GM12864 (cell line): ENCODE measurements at regions not wholly inside any gene's neighbourhood (a gene's known extent, or its start where the extent isn't known, plus 50 kb on each side); places are given as distances from the start of the nearest gene placed in this dataset.

ENCODE experiments used
- DNase-seq: peaks from one replicate; pipeline ENCODE4 v3.0.0-alpha.2; 2011; ENCODE audit warnings: low read depth
- H3K4me3 ChIP-seq: 2 replicates; pipeline ENCODE4 v1.5.1; 2011; ENCODE audit warnings: mild to moderate bottlenecking, low read depth, low read length, control low read depth
- TF ChIP-seq, protein P1 (sequence below): IDR thresholded peaks from 2 replicates; pipeline ENCODE4 v1.5.1; 2011; ENCODE audit warnings: low read depth, mild to moderate bottlenecking, moderate library complexity, low read length, control low read depth, inconsistent platforms; ENCODE audit errors: missing control alignments

DNA sequence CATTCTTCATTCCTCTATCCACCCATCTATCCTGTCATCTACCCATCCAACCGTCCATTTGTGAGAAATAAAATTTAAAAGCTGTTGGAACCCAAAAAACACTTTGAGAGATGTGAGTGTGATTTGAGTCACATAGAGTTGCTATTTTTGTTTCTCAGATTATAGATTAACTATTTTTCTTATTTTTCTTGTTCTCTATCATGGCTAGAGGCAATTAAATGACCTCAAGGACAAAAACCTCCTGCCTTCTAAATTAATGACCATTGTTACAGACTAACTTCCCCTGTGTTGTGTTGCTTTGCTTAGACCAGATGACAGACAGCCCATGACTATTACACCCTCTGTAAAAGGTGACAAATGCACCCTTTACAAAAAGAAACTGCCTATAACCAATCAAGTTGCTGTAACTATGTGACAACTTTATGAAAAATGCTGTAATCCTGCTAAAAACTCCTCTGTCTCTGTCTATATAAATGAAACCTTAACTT lies 207.9 kb upstream of the CXCR4 start:
- no peak overlapping the region for H3K4me3 ChIP-seq
- DNase-seq = no peak
- TF ChIP-seq, protein P1, sequence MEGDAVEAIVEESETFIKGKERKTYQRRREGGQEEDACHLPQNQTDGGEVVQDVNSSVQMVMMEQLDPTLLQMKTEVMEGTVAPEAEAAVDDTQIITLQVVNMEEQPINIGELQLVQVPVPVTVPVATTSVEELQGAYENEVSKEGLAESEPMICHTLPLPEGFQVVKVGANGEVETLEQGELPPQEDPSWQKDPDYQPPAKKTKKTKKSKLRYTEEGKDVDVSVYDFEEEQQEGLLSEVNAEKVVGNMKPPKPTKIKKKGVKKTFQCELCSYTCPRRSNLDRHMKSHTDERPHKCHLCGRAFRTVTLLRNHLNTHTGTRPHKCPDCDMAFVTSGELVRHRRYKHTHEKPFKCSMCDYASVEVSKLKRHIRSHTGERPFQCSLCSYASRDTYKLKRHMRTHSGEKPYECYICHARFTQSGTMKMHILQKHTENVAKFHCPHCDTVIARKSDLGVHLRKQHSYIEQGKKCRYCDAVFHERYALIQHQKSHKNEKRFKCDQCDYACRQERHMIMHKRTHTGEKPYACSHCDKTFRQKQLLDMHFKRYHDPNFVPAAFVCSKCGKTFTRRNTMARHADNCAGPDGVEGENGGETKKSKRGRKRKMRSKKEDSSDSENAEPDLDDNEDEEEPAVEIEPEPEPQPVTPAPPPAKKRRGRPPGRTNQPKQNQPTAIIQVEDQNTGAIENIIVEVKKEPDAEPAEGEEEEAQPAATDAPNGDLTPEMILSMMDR = no peak

DNA sequence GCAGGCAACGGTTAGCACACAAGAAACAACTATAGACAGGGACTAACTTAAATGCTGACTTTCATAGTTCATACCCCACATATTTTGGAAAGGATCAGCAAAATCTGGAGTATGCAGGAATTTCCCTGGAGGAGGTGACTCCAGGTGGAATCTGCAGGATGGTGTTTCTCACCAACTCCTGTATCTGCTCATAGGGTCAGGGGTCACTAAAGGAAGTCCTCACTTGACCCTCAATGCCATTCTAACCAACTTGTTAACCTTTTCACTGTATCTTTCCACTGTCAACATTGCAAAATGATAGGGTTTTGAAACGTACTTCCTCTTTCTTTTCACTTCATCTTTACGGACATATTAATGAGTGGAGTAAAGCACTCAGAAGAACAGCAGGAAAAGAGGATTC lies 207.0 kb upstream of the CXCR4 start:
- DNase-seq = no peak
- TF ChIP-seq, protein P1 = no peak
- no peak overlapping the region for H3K4me3 ChIP-seq

DNA sequence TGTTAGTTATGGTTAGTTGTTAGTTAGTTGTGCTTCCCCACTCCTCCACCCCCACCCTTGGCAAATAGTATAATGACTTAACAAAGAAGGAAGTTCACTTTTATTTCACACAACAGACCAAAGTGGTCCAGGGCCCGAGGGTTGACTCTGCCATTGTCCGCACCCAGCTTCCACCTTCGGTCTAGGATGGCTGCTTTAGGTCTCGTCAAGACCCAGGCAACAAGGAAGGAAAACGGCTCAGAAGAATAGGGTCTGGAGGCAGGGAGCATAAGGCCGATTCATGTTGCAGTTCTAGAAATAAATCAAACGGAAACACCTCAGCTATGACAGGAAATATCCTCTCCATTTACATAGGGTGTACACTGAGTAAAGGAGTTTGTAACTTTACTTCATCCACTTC lies 206.0 kb upstream of the CXCR4 start:
- no peak for DNase-seq
- H3K4me3 ChIP-seq = no peak overlapping the region
- TF ChIP-seq, protein P1 = no peak

DNA sequence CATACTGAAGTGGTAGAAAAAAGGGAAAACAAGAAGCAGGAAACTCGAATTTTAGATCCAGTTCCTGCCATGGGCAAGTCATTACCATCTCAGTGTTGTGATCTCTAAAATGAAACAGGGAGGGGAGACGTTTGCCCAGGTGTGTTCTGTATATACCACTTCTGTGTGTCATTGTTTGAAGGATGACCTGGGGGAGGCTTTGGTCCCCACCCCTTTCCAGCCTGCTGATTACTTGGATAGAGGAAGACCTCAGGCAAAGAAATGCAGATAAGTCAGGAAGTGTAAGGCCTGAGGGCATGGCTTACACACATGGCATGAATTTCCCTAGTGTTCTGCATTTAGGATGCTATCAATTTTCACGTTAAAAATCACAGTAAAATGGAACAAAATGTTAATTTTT lies 205.2 kb upstream of the CXCR4 start:
- TF ChIP-seq, protein P1 = no peak

DNA sequence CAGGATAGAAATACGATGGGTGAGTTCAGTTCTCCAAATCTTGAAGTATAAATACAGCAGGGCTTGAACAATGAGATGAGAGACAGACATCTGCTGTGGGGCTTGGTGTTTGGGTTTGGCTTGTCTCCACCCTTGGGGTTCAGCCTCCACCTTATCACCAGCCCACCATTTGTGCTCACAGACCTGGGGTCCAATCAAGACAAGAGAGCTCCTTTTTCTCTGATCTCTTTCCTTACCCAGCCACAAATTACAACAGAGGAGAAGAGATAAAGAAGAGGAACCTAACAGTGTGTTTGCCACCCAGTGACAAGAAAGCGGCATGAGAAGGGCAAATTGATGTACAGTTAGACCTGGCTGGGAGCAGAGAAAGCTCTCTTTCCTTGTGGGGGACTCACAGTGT lies 204.5 kb upstream of the CXCR4 start:
- no peak overlapping the region for H3K4me3 ChIP-seq
- DNase-seq = no peak
- TF ChIP-seq, protein P1 = no peak

More for the DNA sequence above, 205.2 kb upstream of the CXCR4 start:
- DNase-seq = no peak
- H3K4me3 ChIP-seq = no peak overlapping the region

DNA sequence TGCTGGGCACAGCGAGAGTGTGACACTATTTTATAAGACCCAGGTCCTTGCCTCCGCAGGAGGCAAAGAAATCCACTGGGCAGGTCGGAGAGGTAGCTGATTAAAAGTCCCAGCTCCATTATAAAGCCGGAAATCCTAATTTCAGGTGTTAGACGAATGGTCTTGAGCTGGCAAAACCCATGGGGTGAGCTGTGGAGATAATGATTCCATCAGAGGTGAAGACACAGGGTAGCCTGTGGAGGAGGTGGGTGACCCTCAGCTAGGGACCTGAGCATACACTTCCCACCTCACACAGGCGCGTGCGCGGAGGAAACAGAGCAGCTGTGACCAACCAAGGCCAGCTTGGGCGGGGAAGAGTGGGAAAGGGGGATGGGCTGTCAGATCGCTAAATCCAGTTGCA lies 201.7 kb upstream of the CXCR4 start:
- no peak overlapping the region for H3K4me3 ChIP-seq
- TF ChIP-seq, protein P1 = no peak
- no peak for DNase-seq

DNA sequence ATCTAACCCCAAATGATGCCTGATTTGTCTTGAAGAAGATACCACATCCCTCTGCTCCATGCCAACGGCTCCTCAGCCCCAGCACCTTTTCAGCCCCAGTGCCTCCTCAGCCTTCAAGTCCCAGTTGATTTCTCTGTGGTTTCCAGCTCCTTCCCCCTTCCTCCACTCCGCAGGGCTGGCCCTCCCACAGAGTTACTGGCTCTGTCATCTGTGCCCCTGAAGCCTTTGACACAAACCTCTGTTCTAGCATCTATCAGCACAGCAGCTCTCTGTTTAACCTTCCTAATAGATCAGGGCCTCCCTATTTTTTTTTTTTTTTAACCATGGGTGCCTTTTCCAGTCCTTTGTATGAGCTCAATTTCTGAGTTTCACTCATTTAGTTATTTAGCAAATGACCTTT lies 201.3 kb upstream of the CXCR4 start:
- TF ChIP-seq, protein P1 = no peak
- no peak overlapping the region for H3K4me3 ChIP-seq
- no peak for DNase-seq
